ENCODE measurements at regions not wholly inside any gene's neighbourhood (a gene's known extent, or its start where the extent isn't known, plus 50 kb on each side); places are given as distances from the start of the nearest gene placed in this dataset.
"Not testable (repeated sequence)": the region's sequence is repeated elsewhere in the genome, so short reads cannot be mapped to it uniquely, and the experiment has no call there.

- no peak for TF ChIP-seq CTCF (conservative IDR thresholded peaks at IDR 0.05; ENCODE audit: low read depth, low read length)
- H3K4me3 ChIP-seq (ENCODE audit: low read depth, low read length), result no peak overlapping the region
- no peak for DNase-seq (ENCODE audit: low read depth)
Observed at GRCh38 chr22:48503035-48503625, 1324.5 kb downstream of the BRD1 start.

DNA sequence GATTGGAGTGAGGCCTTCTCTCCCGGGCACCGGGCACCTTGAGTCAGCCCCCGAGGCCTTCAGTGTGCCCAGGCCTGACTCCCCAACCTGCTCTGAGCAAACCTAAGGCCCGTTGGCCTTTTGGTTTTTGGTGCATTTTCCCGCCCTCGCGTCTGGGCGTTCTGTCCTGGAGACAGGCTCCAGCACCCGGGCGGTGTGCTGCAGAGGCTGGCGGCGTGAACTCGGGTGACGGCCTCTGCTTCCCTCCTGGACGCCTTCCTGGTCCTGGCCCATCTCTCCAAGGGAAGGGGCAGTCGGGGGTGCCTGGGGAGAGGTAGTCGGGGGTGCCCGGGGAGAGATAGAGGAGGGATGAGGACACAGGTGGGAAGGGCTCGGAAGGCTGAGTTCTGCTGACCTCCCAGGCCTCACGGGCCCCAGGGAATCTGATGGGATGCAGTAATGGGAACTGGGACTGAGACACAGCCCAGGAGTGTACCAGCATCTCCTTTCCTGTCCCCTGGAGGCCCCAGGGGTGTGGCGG is 1326.4 kb downstream of the BRD1 start:
- TF ChIP-seq CTCF (conservative IDR thresholded peaks at IDR 0.05; ENCODE audit: low read depth, low read length), result no peak
- DNase-seq (ENCODE audit: low read depth), result no peak
- no peak overlapping the region for H3K4me3 ChIP-seq (ENCODE audit: low read depth, low read length)

GRCh38 chr22:48500471-48501230 is 1327.0 kb downstream of the BRD1 start:
- H3K4me3 ChIP-seq (ENCODE audit: low read depth, low read length), result no peak overlapping the region
- DNase-seq (ENCODE audit: low read depth), result no peak
- TF ChIP-seq CTCF (conservative IDR thresholded peaks at IDR 0.05; ENCODE audit: low read depth, low read length), result no peak

GRCh38 chr22:48499456-48500425 is 1327.9 kb downstream of the BRD1 start:
- no peak for DNase-seq (ENCODE audit: low read depth)
- no peak for TF ChIP-seq CTCF (conservative IDR thresholded peaks at IDR 0.05; ENCODE audit: low read depth, low read length)
- no peak overlapping the region for H3K4me3 ChIP-seq (ENCODE audit: low read depth, low read length)

- no peak for TF ChIP-seq CTCF (conservative IDR thresholded peaks at IDR 0.05; ENCODE audit: low read depth, low read length)
- no peak overlapping the region for H3K4me3 ChIP-seq (ENCODE audit: low read depth, low read length)
- DNase-seq (ENCODE audit: low read depth), result no peak
Observed at GRCh38 chr22:48498526-48499331, 1328.9 kb downstream of the BRD1 start.

DNA sequence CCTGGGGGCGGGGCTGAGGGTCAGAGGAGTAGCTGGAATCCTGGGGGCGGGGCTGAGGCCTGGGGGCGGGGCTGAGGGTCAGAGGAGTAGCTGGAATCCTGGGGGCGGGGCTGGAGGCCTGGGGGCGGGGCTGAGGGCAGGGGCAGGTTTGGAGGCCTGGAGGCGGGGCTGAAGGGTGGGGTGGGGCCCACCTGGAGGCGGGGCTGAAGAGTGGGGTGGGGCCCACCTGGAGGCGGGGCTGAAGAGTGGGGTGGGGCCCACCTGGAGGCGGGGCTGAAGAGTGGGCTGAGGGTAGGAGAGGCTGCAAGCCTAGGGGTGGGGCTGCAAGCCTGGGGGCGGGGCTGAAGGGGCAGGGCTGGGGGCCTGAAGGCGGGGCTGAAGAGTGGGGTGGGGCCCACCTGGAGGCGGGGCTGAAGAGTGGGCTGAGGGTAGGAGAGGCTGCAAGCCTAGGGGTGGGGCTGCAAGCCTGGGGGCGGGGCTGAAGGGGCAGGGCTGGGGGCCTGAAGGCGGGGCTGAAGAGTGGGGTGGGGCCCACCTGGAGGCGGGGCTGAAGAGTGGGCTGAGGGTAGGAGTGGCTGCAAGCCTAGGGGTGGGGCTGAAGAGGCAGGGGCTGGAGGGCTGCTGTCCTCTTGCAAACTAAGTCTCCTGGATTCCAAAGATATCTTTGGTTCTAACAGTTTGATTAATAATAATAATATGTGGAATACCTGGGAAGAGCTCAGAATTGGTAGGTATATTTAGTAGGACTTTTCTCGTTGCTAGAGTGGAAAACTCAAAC is 1329.7 kb downstream of the BRD1 start:
- H3K4me3 ChIP-seq (ENCODE audit: low read depth, low read length), result not testable (repeated sequence)

More for the DNA sequence above, 1329.7 kb downstream of the BRD1 start:
- not testable (repeated sequence) for DNase-seq (ENCODE audit: low read depth)
